Activated CD8-positive, alpha-beta T cell treated with anti-CD3 and anti-CD28 coated beads for 36 hours (primary cell): ENCODE measurements at regions not wholly inside any gene's neighbourhood (a gene's known extent, or its start where the extent isn't known, plus 50 kb on each side); places are given as distances from the start of the nearest gene placed in this dataset.

ENCODE experiments used
- ATAC-seq: fragments of 200-7000 bp; cut with Tn5 transposase; one replicate; pipeline ENCODE4 v1.10.0; 2021; ENCODE audit warnings: mild to moderate bottlenecking, moderate library complexity
- CTCF ChIA-PET: fragments of 350-600 bp; sonication (Branson Sonifier 250); formaldehyde crosslinking; loops from one replicate; lab custom pipeline; 2021; ENCODE audit warnings: antibody characterized with exemption; lab: Charles Lee
- POLR2A ChIA-PET: fragments of 350-600 bp; sonication (Branson Sonifier 250); formaldehyde crosslinking; loops from one replicate; lab custom pipeline; 2021; ENCODE audit warnings: antibody characterized with exemption; lab: Charles Lee
- DNase-seq: peaks from one replicate; pipeline ENCODE4 v3.0.0-alpha.2; 2020
- H3K27ac Mint-ChIP-seq: one replicate; pipeline ENCODE4 v1.8.0; 2021; ENCODE audit warnings: mild to moderate bottlenecking, mixed read lengths
- H3K27me3 Mint-ChIP-seq: one replicate; pipeline ENCODE4 v1.8.0; 2021; ENCODE audit warnings: mixed read lengths
- H3K36me3 Mint-ChIP-seq: one replicate; pipeline ENCODE4 v1.8.0; 2021; ENCODE audit warnings: low read depth, mixed read lengths
- H3K4me1 Mint-ChIP-seq: one replicate; pipeline ENCODE4 v1.8.0; 2021; ENCODE audit warnings: low read depth, mixed read lengths
- H3K4me3 Mint-ChIP-seq: one replicate; pipeline ENCODE4 v1.8.0; 2021; ENCODE audit warnings: mild to moderate bottlenecking, moderate library complexity, mixed read lengths
- H3K9me3 Mint-ChIP-seq: one replicate; pipeline ENCODE4 v1.8.0; 2021; ENCODE audit warnings: mixed read lengths
- intact Hi-C: fragments of 100-400 bp; cut with micrococcal nuclease; formaldehyde crosslinking; loops from one replicate; pipeline ENCODE4 v1.10.0; 2022
- TF ChIP-seq, protein P1 (sequence below): fragments of 200-600 bp; IDR thresholded peaks from one replicate; pipeline ENCODE4 v1.8.0; 2022; ENCODE audit warnings: antibody characterized with exemption, mild to moderate bottlenecking

GRCh38 chr2:147521936-147522335 lies 322.9 kb upstream of the ACVR2A start:
- DNase-seq (no peak), ATAC-seq (no peak)
- H3K36me3 Mint-ChIP-seq: no peaks in the 10 kb centered on the region
- TF ChIP-seq, protein P1, sequence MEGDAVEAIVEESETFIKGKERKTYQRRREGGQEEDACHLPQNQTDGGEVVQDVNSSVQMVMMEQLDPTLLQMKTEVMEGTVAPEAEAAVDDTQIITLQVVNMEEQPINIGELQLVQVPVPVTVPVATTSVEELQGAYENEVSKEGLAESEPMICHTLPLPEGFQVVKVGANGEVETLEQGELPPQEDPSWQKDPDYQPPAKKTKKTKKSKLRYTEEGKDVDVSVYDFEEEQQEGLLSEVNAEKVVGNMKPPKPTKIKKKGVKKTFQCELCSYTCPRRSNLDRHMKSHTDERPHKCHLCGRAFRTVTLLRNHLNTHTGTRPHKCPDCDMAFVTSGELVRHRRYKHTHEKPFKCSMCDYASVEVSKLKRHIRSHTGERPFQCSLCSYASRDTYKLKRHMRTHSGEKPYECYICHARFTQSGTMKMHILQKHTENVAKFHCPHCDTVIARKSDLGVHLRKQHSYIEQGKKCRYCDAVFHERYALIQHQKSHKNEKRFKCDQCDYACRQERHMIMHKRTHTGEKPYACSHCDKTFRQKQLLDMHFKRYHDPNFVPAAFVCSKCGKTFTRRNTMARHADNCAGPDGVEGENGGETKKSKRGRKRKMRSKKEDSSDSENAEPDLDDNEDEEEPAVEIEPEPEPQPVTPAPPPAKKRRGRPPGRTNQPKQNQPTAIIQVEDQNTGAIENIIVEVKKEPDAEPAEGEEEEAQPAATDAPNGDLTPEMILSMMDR: no peak
- ChIA-PET POLR2A (interaction anchor here (0.7 kb wide), 1 partner anchor 66 kb away, joined by 4 read pairs; no protein-coding TSS in a partner anchor), CTCF (no interaction called here)
- H3K4me3 Mint-ChIP-seq: no peak overlapping the region
- H3K9me3 Mint-ChIP-seq: peaks cover 2% of the 10 kb centered on the region
- H3K27ac Mint-ChIP-seq: no peak overlapping the region
- H3K27me3 Mint-ChIP-seq: peaks cover 3% of the 10 kb centered on the region
- H3K4me1 Mint-ChIP-seq: peaks cover 5% of the 10 kb centered on the region
- intact Hi-C loops: no loop called here

DNA sequence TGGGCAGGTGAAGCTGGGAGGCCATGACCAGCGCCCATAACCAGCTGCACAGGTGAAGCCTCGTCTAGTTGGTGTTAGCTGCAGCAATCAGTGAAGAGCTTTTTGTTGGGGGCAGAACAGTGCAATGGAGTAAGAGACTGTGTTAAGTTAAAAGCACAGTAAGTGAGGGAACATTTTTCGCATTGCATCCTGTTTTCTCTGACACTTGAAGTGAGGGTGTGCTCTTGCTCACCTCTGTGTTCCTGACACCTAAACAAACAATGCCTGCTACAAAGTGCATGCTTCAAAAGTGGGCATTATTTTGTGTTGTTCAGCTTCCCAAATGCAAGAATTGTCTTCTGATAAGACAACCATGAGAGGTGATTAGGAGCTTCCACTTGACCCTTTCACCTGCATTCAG lies 324.0 kb upstream of the ACVR2A start:
- Mint-ChIP-seq H3K27ac (no peak overlapping the region), H3K4me3 (no peak overlapping the region), H3K4me1 (peaks cover 3% of the 10 kb centered on the region), H3K27me3 (peaks cover 3% of the 10 kb centered on the region), H3K36me3 (no peaks in the 10 kb centered on the region), H3K9me3 (peaks cover 4% of the 10 kb centered on the region)
- POLR2A ChIA-PET: no interaction called here
- intact Hi-C loops: no loop called here
- DNase-seq: no peak
- CTCF ChIA-PET: no interaction called here
- TF ChIP-seq, protein P1: no peak
- no peak for ATAC-seq

- Mint-ChIP-seq H3K4me1 (no peaks in the 10 kb centered on the region), H3K27ac (no peak overlapping the region), H3K9me3 (peaks cover 4% of the 10 kb centered on the region), H3K36me3 (no peaks in the 10 kb centered on the region), H3K4me3 (no peak overlapping the region), H3K27me3 (no peaks in the 10 kb centered on the region)
- DNase-seq (no peak), ATAC-seq (no peak)
- TF ChIP-seq, protein P1: no peak
- ChIA-PET CTCF (no interaction called here), POLR2A (no interaction called here)
- intact Hi-C loops: no loop called here
Measured at GRCh38 chr2:147519178-147519577, 325.7 kb upstream of the ACVR2A start.

- H3K27ac Mint-ChIP-seq: no peak overlapping the region
- CTCF ChIA-PET: no interaction called here
- H3K9me3 Mint-ChIP-seq: peaks cover 1% of the 10 kb centered on the region
- ATAC-seq (no peak), DNase-seq (no peak)
- TF ChIP-seq, protein P1: no peak
- intact Hi-C loops: no loop called here
- H3K27me3 Mint-ChIP-seq: no peaks in the 10 kb centered on the region
- no peaks in the 10 kb centered on the region for H3K4me1 Mint-ChIP-seq
- H3K4me3 Mint-ChIP-seq: no peak overlapping the region
- POLR2A ChIA-PET: no interaction called here
- no peaks in the 10 kb centered on the region for H3K36me3 Mint-ChIP-seq
Measured at GRCh38 chr2:147515213-147515612, 329.6 kb upstream of the ACVR2A start.

GRCh38 chr2:147512206-147512605 lies 332.6 kb upstream of the ACVR2A start:
- H3K36me3 Mint-ChIP-seq: no peaks in the 10 kb centered on the region
- ChIA-PET CTCF (interaction anchor here (0.6 kb wide), 1 partner anchor 438 kb away, joined by 3 read pairs; no protein-coding TSS in a partner anchor), POLR2A (no interaction called here)
- DNase-seq: no peak
- no peak overlapping the region for H3K27ac Mint-ChIP-seq
- no peaks in the 10 kb centered on the region for H3K4me1 Mint-ChIP-seq
- no peak overlapping the region for H3K4me3 Mint-ChIP-seq
- no peaks in the 10 kb centered on the region for H3K27me3 Mint-ChIP-seq
- peaks cover 1% of the 10 kb centered on the region for H3K9me3 Mint-ChIP-seq
- intact Hi-C loops: no loop called here
- TF ChIP-seq, protein P1: no peak
- no peak for ATAC-seq
